H1 (cell line): ENCODE measurements at regions not wholly inside any gene's neighbourhood (a gene's known extent, or its start where the extent isn't known, plus 50 kb on each side); places are given as distances from the start of the nearest gene placed in this dataset.

ENCODE experiments used
- CTCF ChIA-PET: fragments of 300-600 bp; sonication (Branson Sonifier 250); formaldehyde crosslinking; loops from one replicate; lab custom pipeline; 2021; ENCODE audit not compliant: partially characterized antibody; lab: Charles Lee
- POLR2A ChIA-PET: fragments of 300-600 bp; sonication (Branson Sonifier 250); formaldehyde crosslinking; loops from one replicate; lab custom pipeline; 2021; ENCODE audit warnings: inconsistent platforms; ENCODE audit not compliant: partially characterized antibody; lab: Charles Lee
- DNase-seq, 2 experiments: peaks; one replicate each; pipeline versions ENCODE4 v3.0.0 to v3.0.0-alpha.2; 2010 to 2022; ENCODE audit warnings: low spot score in 2 of 2, low read depth in 1 of 2, mixed read lengths in 1 of 2
- FAIRE-seq: peaks from 2 replicates; lab custom pipeline; 2011; peaks lifted over from hg19 to GRCh38; lab: Jason Lieb, UNC
- H2AFZ ChIP-seq: 2 replicates; pipeline ENCODE4 v1.8.1; 2012; ENCODE audit warnings: low read length, inconsistent platforms
- H2AK5ac ChIP-seq: 2 replicates; pipeline ENCODE4 v1.6.1; 2013; ENCODE audit warnings: low read depth, low read length
- H2BK120ac ChIP-seq: replicated peaks from 2 replicates; pipeline ENCODE3; 2013; ENCODE audit warnings: low read depth, low read length, inconsistent platforms
- H2BK12ac ChIP-seq: 2 replicates; pipeline ENCODE4 v1.6.1; 2013; ENCODE audit warnings: low read depth, low read length
- H2BK15ac ChIP-seq: 2 replicates; pipeline ENCODE4 v1.6.1; 2013; ENCODE audit warnings: low read length
- H2BK20ac ChIP-seq: 2 replicates; pipeline ENCODE4 v1.6.1; 2013; ENCODE audit warnings: low read length
- H2BK5ac ChIP-seq: 2 replicates; pipeline ENCODE4 v1.6.1; 2013; ENCODE audit warnings: low read depth, low read length
- H3K14ac ChIP-seq: 2 replicates; pipeline ENCODE4 v1.6.1; 2013; ENCODE audit warnings: inconsistent platforms; ENCODE audit not compliant: insufficient read length
- H3K18ac ChIP-seq: 2 replicates; pipeline ENCODE4 v1.6.1; 2013; ENCODE audit warnings: low read length; ENCODE audit errors: extremely low read depth
- H3K23ac ChIP-seq: 2 replicates; pipeline ENCODE4 v1.6.1; 2013; ENCODE audit warnings: inconsistent platforms; ENCODE audit not compliant: insufficient read length
- H3K23me2 ChIP-seq: 2 replicates; pipeline ENCODE4 v1.6.1; 2013; ENCODE audit warnings: low read depth, low read length
- H3K27ac ChIP-seq: 2 replicates; pipeline ENCODE4 v1.6.1; 2011; ENCODE audit warnings: low read depth, low read length, inconsistent platforms
- H3K27me3 ChIP-seq, 4 experiments: replicated peaks in 1 of 4; 1 replicate in 1 of 4; 2 replicates in 3 of 4; pipeline versions ENCODE4 v1.6.1 to v1.8.1; 2011 to 2013; ENCODE audit warnings: low read length in 3 of 4, mild to moderate bottlenecking in 3 of 4, inconsistent platforms in 2 of 4, mixed read lengths in 2 of 4, moderate library complexity in 1 of 4; ENCODE audit not compliant: control insufficient read depth in 3 of 4, insufficient read depth in 3 of 4; ENCODE audit errors: extremely low read depth in 1 of 4
- H3K36me3 ChIP-seq, 4 experiments: 2 replicates each; pipeline versions ENCODE4 v1.6.1 to v1.8.1; 2011 to 2013; ENCODE audit warnings: mild to moderate bottlenecking in 4 of 4, low read length in 3 of 4, moderate library complexity in 2 of 4, control low read depth in 1 of 4, inconsistent platforms in 1 of 4; ENCODE audit not compliant: insufficient read depth in 4 of 4, control insufficient read depth in 2 of 4
- H3K4ac ChIP-seq: replicated peaks from 2 replicates; pipeline ENCODE3; 2013; ENCODE audit warnings: low read length, low read depth, mixed read lengths, inconsistent platforms; ENCODE audit not compliant: insufficient read length
- H3K4me1 ChIP-seq, 4 experiments: replicated peaks in 1 of 4; 1 replicate in 1 of 4; 2 replicates in 3 of 4; pipeline versions ENCODE4 v1.6.1 to v1.8.1; 2011 to 2013; ENCODE audit warnings: low read length in 3 of 4, inconsistent platforms in 2 of 4, mixed read lengths in 1 of 4; ENCODE audit not compliant: insufficient read depth in 4 of 4, control insufficient read depth in 3 of 4
- H3K4me2 ChIP-seq, 2 experiments: 2 replicates each; pipeline versions ENCODE4 v1.6.1 to v1.8.1; 2011 to 2013; ENCODE audit warnings: low read depth in 2 of 2, low read length in 2 of 2, control low read depth in 1 of 2, inconsistent platforms in 1 of 2, mild to moderate bottlenecking in 1 of 2; ENCODE audit not compliant: insufficient read depth in 1 of 2
- H3K4me3 ChIP-seq, 4 experiments: fragments of 200-600, 300-600 bp in 1 of 4; sonication (generic), shearing (Covaris generic), sonication (Bioruptor Twin) in 1 of 4; 2 replicates each; pipeline versions ENCODE4 v1.5.1 to v1.8.1; 2011 to 2016; ENCODE audit warnings: low read length in 4 of 4, low read depth in 3 of 4, control low read depth in 2 of 4, inconsistent platforms in 2 of 4, mild to moderate bottlenecking in 2 of 4, mixed read lengths in 1 of 4, moderate library complexity in 1 of 4; ENCODE audit not compliant: insufficient read depth in 2 of 4; ENCODE audit errors: extremely low read depth in 1 of 4
- H3K56ac ChIP-seq: replicated peaks from 2 replicates; pipeline ENCODE3; 2013; ENCODE audit warnings: low read depth, mild to moderate bottlenecking, mixed read lengths, low read length, inconsistent platforms; ENCODE audit not compliant: insufficient read length
- H3K79me1 ChIP-seq: 2 replicates; pipeline ENCODE4 v1.6.1; 2013; ENCODE audit warnings: low read depth, low read length, control low read depth
- H3K79me2 ChIP-seq, 2 experiments: 2 replicates each; pipeline versions ENCODE4 v1.6.1 to v1.8.1; 2012 to 2013; ENCODE audit warnings: low read length in 2 of 2, mild to moderate bottlenecking in 2 of 2, inconsistent platforms in 1 of 2; ENCODE audit not compliant: insufficient read depth in 2 of 2, control insufficient read depth in 1 of 2
- H3K9ac ChIP-seq, 4 experiments: replicated peaks in 1 of 4; 1 replicate in 1 of 4; 2 replicates in 3 of 4; pipeline versions ENCODE4 v1.6.1 to v1.8.1; 2011 to 2013; ENCODE audit warnings: low read depth in 3 of 4, low read length in 3 of 4, control low read depth in 2 of 4, mild to moderate bottlenecking in 2 of 4, moderate library complexity in 2 of 4, inconsistent platforms in 1 of 4; ENCODE audit errors: extremely low read depth in 1 of 4
- H3K9me3 ChIP-seq, 2 experiments: 2 replicates each; pipeline versions ENCODE4 v1.6.1 to v1.8.1; 2012 to 2013; ENCODE audit warnings: mild to moderate bottlenecking in 2 of 2, moderate library complexity in 2 of 2, control low read depth in 1 of 2, inconsistent platforms in 1 of 2, low read depth in 1 of 2, low read length in 1 of 2, mixed read lengths in 1 of 2; ENCODE audit not compliant: insufficient read depth in 2 of 2
- H4K20me1 ChIP-seq, 2 experiments: replicated peaks in 1 of 2; 2 replicates each; pipeline versions ENCODE3 to v1.8.1; 2011 to 2013; ENCODE audit warnings: inconsistent platforms in 2 of 2, low read length in 2 of 2, mild to moderate bottlenecking in 1 of 2; ENCODE audit not compliant: insufficient read depth in 2 of 2, control insufficient read depth in 1 of 2
- H4K5ac ChIP-seq: 2 replicates; pipeline ENCODE4 v1.6.1; 2013; ENCODE audit warnings: low read length, low read depth, mixed read lengths, inconsistent platforms; ENCODE audit not compliant: insufficient read length
- H4K8ac ChIP-seq: 2 replicates; pipeline ENCODE4 v1.8.0; 2013; ENCODE audit warnings: mild to moderate bottlenecking, moderate library complexity, low read length, inconsistent platforms; ENCODE audit not compliant: insufficient read depth; ENCODE audit errors: extremely low read depth
- H4K91ac ChIP-seq: replicated peaks from 2 replicates; pipeline ENCODE3; 2013; ENCODE audit warnings: low read length, mixed read lengths, inconsistent platforms; ENCODE audit not compliant: insufficient read length
- JUND ChIP-seq: IDR thresholded peaks from 2 replicates; pipeline ENCODE4 v1.6.1; 2011; ENCODE audit warnings: mild to moderate bottlenecking, improper control_type of control experiment, low read length
- WGBS, 2 experiments: shearing (Covaris generic) in 1 of 2; methylation state at CpG; one replicate each; pipeline versions ENCODE4 v1.1.6 to v1.1.7; 2013 to 2015; ENCODE audit warnings: low lambda C conversion rate in 2 of 2, mixed read lengths in 2 of 2, inconsistent platforms in 1 of 2, low coverage in 1 of 2, missing lambda C conversion rate in 1 of 2; ENCODE audit not compliant: insufficient replicate concordance in 2 of 2, insufficient coverage in 1 of 2, insufficient read length in 1 of 2; ENCODE audit errors: extremely low coverage in 1 of 2, missing lambda C conversion rate in 1 of 2; 5-methylcytosine and 5-hydroxymethylcytosine counted together

- FAIRE-seq (no peak), DNase-seq (no peak)
- H3K79me1 ChIP-seq: no peaks in the 10 kb centered on the region
- H3K9ac ChIP-seq: no peak overlapping the region
- no peak overlapping the region for H3K4me3 ChIP-seq
- H3K14ac ChIP-seq: no peak overlapping the region
- no peak overlapping the region for H3K56ac ChIP-seq
- ChIA-PET CTCF (no interaction called here), POLR2A (interaction anchor here (0.6 kb wide), 1 partner anchor 526 kb away, joined by 6 read pairs; no protein-coding TSS in a partner anchor)
- no peaks in the 10 kb centered on the region for H3K23me2 ChIP-seq
- no peaks in the 10 kb centered on the region for H3K79me2 ChIP-seq
- H3K27ac ChIP-seq: no peak overlapping the region
- H3K27me3 ChIP-seq: no peaks in the 10 kb centered on the region
- H4K5ac ChIP-seq: no peak overlapping the region
- TF ChIP-seq JUND: no peak
- H2BK5ac ChIP-seq: no peak overlapping the region
- H4K91ac ChIP-seq: no peak overlapping the region
- H3K36me3 ChIP-seq: no peaks in the 10 kb centered on the region
- no peak overlapping the region for H4K8ac ChIP-seq
- H4K20me1 ChIP-seq: no peaks in the 10 kb centered on the region
- H3K9me3 ChIP-seq: no peaks in the 10 kb centered on the region
- no peak overlapping the region for H3K4ac ChIP-seq
- no peak overlapping the region for H3K18ac ChIP-seq
- H2BK15ac ChIP-seq: no peak overlapping the region
- H2BK120ac ChIP-seq: no peak overlapping the region
- no peak overlapping the region for H3K4me2 ChIP-seq
- 89% methylated on average over 1 of the region's 1 CpG; no CpG with 5 or more reads in 1 of the 2 experiments for WGBS, 2 experiments
- no peak overlapping the region for H3K23ac ChIP-seq
- H2BK12ac ChIP-seq: no peak overlapping the region
- H3K4me1 ChIP-seq: no peaks in the 10 kb centered on the region
- no peak overlapping the region for H2AK5ac ChIP-seq
- no peak overlapping the region for H2AFZ ChIP-seq
- H2BK20ac ChIP-seq: no peak overlapping the region
These were observed 132.8 kb upstream of the DYNLRB2 start for GRCh38 chr16:80408014-80408413.
